ENCODE measurements at regions not wholly inside any gene's neighbourhood (a gene's known extent, or its start where the extent isn't known, plus 50 kb on each side); places are given as distances from the start of the nearest gene placed in this dataset.

- DNase-seq (ENCODE audit: low read depth, low spot score), result no peak
- Mint-ChIP-seq H3K9me3 (peaks cover 18% of the 10 kb centered on the region), H3K4me3 (no peak overlapping the region), H3K36me3 (ENCODE audit: low read depth) (peaks cover 7% of the 10 kb centered on the region), H3K4me1 (no peaks in the 10 kb centered on the region), H3K27ac (ENCODE audit: unreplicated experiment) (no peak overlapping the region), H3K27me3 (ENCODE audit: low read depth) (peaks cover 10% of the 10 kb centered on the region)
- TF ChIP-seq, protein P1, sequence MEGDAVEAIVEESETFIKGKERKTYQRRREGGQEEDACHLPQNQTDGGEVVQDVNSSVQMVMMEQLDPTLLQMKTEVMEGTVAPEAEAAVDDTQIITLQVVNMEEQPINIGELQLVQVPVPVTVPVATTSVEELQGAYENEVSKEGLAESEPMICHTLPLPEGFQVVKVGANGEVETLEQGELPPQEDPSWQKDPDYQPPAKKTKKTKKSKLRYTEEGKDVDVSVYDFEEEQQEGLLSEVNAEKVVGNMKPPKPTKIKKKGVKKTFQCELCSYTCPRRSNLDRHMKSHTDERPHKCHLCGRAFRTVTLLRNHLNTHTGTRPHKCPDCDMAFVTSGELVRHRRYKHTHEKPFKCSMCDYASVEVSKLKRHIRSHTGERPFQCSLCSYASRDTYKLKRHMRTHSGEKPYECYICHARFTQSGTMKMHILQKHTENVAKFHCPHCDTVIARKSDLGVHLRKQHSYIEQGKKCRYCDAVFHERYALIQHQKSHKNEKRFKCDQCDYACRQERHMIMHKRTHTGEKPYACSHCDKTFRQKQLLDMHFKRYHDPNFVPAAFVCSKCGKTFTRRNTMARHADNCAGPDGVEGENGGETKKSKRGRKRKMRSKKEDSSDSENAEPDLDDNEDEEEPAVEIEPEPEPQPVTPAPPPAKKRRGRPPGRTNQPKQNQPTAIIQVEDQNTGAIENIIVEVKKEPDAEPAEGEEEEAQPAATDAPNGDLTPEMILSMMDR (conservative IDR thresholded peaks at IDR 0.05), result no peak
These were observed 924.9 kb downstream of the TBC1D22A start for GRCh38 chr22:47687346-47687655.

DNA sequence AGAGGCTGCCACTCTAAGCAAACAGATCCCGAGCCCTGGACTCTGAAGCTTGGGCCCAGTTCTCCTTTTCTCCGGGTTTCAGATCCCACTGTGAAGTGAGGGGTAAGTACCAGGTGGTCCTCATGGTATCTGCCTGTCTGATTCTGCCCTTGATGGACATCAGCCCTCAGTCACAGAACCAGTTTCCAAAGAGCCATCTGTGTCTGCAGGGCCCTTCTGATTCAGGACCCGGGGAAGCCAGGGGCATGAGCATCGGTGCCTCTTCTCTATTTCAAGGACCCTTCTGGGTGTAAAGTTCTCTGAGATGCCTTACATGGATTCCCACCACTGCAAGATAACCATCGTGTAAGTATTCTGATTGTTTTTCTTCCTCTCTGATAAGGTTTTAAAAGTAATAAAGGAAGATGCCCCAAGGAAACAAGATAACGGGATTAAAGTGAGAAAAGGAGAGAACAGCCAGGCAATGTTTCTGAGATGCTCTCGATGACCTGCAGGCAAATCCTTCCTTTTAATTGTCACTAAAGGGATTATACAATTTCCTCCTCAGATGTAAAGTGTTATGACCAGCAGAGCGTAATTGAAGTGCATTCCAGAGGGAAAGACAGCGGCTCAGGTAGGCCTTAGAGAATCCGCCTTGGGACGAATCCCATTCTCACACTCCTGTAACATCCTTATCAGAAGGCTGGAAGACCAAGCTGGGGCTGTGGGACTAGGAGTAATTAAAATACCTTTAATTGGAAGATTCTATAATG, 924.3 kb downstream of the TBC1D22A start:
- H3K4me1 Mint-ChIP-seq, result no peaks in the 10 kb centered on the region
- TF ChIP-seq, protein P1 (conservative IDR thresholded peaks at IDR 0.05), result no peak

DNA sequence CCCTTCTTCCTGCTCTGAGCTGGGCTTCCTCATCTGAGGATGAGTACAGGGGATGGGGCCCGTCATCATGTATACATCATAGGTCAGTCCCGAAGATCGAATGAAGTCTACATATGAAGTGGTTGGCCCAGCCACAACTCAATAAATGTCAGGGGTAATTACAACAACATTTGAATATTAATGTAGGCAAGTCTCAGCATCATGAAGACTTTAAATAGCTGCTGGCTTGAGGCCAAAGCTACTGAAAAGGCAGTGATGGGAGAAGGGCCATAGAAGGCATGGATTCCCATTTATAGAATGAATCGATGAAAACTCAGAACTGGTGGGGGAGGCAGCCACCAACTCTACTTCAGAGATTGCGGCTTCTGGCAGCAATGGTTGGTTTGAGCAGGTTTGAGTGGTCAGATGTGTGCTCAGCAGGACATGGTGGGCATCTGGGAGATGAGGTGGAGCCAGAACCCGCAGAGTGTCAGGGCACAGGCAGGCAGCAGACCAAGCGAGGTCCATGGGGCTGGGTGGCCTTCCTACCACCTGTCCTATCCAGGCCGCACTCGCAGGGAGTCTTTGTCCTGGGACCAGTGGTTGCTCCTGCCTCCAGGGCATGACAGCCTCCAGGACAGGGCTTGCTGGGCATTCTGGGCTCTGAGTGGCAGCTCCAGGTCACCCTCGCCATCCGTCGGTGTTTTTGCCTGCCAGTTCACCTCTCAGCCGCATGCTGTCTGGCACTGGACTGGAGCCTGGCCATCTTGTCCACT, 919.1 kb downstream of the TBC1D22A start:
- Mint-ChIP-seq H3K9me3 (peaks cover 22% of the 10 kb centered on the region), H3K27ac (ENCODE audit: unreplicated experiment) (no peak overlapping the region), H3K27me3 (ENCODE audit: low read depth) (peaks cover 15% of the 10 kb centered on the region), H3K36me3 (ENCODE audit: low read depth) (peaks cover 7% of the 10 kb centered on the region), H3K4me1 (peaks cover 4% of the 10 kb centered on the region), H3K4me3 (no peak overlapping the region)
- DNase-seq (ENCODE audit: low read depth, low spot score), result no peak
- TF ChIP-seq, protein P1 (conservative IDR thresholded peaks at IDR 0.05), result no peak

More for the DNA sequence above, 924.3 kb downstream of the TBC1D22A start:
- peaks cover 10% of the 10 kb centered on the region for H3K27me3 Mint-ChIP-seq (ENCODE audit: low read depth)
- no peak overlapping the region for H3K27ac Mint-ChIP-seq (ENCODE audit: unreplicated experiment)
- peaks cover 18% of the 10 kb centered on the region for H3K9me3 Mint-ChIP-seq
- no peak overlapping the region for H3K4me3 Mint-ChIP-seq
- DNase-seq (ENCODE audit: low read depth, low spot score), result no peak
- peaks cover 7% of the 10 kb centered on the region for H3K36me3 Mint-ChIP-seq (ENCODE audit: low read depth)

DNA sequence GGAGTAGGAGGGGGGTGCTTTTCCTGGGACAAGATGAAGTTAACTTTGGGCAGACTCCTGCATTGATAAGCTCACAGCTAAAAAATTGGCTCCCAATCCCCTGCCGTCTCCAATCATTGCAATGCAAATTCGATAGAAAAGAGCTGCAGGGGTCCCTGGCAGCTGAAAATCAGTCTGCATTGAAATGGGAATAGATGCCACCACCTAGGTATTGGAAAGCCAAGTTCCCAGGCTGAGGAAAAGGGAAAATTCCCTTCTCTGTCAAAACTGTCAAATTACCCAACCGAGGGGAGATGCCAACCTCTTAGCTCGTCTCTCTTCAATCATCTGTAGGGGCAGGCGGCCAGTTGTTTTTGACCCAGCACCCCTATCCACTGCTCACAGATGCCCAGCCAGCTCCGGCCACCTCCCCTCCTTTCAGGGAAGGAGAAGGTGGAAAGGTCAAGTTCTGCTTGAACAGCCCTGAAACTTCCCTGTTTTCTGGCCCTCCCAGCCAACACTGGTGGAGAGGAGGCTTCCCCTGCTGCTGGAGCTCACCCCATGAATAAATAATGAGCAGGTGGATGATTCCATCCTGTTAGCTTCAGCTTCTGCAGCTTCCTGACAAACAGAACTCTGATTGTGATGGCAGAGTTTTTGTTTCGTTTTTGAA, 916.3 kb downstream of the TBC1D22A start:
- Mint-ChIP-seq H3K4me3 (no peak overlapping the region), H3K36me3 (ENCODE audit: low read depth) (peaks cover 2% of the 10 kb centered on the region), H3K4me1 (peaks cover 4% of the 10 kb centered on the region), H3K27ac (ENCODE audit: unreplicated experiment) (no peak overlapping the region), H3K9me3 (peaks cover 13% of the 10 kb centered on the region), H3K27me3 (ENCODE audit: low read depth) (peaks cover 11% of the 10 kb centered on the region)
- TF ChIP-seq, protein P1 (conservative IDR thresholded peaks at IDR 0.05), result no peak
- DNase-seq (ENCODE audit: low read depth, low spot score), result no peak

DNA sequence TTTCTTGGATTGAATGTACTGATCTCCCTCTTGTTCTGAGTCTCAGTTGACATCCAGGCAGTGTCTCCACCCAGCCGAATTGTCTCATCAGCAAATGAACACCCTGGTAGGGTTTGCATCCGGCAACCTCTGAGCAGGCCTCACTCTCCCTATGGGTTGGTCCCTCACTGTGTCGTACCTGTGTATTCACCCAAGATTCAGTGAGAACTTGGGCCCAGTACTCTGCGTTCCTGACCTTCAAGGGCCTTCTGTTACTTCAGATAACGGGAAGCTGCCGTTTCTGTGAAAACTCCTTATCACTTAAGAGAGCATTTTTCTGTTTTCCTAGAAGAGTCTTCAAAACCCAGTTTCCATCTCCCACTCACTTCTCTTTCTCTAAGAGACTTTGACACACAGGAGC, 915.6 kb downstream of the TBC1D22A start:
- Mint-ChIP-seq H3K36me3 (ENCODE audit: low read depth) (no peaks in the 10 kb centered on the region), H3K4me3 (no peak overlapping the region), H3K27ac (ENCODE audit: unreplicated experiment) (no peak overlapping the region)

More for the DNA sequence above, 915.6 kb downstream of the TBC1D22A start:
- H3K27me3 Mint-ChIP-seq (ENCODE audit: low read depth), result peaks cover 10% of the 10 kb centered on the region
- H3K4me1 Mint-ChIP-seq, result peaks cover 4% of the 10 kb centered on the region
- DNase-seq (ENCODE audit: low read depth, low spot score), result no peak
- TF ChIP-seq, protein P1 (conservative IDR thresholded peaks at IDR 0.05), result no peak
- peaks cover 12% of the 10 kb centered on the region for H3K9me3 Mint-ChIP-seq

Data from neural crest cell (in vitro differentiated cells).